ENCODE measurements at regions not wholly inside any gene's neighbourhood (a gene's known extent, or its start where the extent isn't known, plus 50 kb on each side); places are given as distances from the start of the nearest gene placed in this dataset.

DNA sequence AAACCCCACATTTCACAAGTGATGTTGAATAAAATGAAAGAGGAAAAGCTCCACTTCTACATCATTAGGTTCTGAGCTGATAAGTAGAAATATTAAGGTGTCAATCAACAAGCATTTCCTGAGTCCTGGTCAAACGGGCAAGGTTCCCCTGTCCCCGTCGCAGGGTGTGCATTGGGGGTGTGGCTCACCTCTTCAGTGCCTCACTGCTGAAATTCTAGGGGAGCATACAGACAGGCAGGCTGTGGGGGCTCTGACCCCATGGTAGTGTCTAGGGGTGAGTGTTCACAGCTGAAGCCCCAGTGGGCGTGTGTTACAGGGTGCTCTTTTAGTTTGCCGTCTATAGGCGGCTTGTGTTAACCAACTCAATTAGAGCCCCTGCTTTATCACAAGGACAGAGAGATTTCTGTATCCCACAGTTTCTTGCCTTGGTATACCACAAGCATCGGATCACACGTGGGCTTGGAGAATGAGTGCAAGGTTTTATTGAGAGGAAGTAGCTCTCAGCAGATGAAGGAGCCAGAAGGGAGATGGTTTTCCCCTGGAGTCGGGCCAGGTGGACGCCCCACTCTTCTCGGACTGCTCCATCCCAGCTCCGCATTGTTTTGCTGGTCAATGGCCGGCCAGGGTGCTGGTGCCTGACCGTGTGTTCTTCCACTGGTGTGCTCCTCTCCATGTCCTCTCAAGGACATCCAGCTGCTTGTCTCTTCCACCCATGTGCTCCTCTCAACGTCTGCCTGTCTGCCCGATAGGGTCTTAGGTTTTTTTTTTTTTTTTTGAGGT is 238.2 kb upstream of the NLRP1 start:
- no peak for DNase-seq

DNA sequence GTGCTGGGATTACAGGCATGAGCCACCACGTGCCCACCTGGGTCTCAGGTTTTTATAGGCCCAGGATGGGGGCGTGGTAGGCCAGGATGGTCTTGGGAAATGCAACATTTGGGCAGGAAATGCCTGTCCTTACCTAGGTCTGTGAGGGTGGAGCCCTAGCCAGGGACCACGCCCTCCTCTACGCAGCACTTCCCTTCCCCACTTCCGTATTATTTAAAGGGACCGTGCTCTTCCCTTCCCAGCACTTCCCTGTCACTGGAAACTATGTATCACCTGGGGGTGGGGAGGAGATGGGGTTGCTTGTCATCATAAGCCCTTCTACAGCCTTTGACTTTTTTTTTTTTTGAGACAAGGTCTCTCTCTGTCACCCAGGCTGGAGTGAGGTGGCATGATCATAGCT is 238.9 kb upstream of the NLRP1 start:
- no peak for DNase-seq

DNA sequence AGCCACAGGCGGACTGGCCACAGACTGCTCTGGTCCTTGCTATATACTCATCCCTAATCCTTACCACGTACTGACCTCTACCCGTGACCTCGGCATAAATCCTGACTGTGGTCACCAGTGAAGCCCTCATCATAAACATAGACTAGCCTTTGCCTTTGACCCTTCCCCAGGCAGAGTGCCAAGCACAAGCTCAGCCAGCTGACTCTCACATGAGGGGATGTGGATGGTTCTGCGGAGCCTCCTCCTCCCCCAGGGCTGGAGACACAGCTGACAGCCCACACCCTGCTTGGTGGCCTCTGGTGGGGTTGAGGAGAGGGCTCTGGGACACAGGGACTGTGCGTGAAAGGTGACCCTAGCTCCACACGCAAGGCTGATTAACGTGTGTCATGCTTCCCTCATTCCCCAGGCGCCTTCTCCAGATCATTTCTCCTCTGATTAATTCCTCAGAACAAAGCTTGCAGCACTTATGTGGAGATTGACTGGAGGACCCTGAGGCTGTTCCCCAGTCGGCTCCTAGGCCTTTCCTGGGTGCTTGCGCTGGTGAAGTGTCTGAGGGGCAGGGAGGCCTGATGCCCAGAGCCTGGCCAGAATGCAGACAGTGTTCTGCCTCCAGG is 241.5 kb upstream of the NLRP1 start:
- no peak for DNase-seq

DNA sequence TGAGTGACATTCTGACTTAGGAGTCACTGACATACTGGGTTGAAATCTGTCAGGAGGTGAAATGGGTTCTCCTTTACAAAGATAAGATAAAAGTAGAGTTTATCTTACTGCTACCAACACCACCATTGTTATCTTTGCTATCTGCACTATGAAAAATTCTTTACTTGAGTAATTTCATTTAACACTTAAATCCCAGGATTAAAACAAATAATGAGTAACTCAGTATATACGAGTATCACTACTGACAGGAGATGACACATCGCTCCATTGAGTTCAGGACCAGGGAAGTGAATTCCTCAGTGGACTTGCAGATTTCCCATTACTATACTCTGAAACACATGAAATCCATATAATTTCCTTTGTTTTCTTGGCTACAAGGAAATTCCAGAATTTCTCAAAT is 242.1 kb upstream of the NLRP1 start:
- no peak for DNase-seq

DNA sequence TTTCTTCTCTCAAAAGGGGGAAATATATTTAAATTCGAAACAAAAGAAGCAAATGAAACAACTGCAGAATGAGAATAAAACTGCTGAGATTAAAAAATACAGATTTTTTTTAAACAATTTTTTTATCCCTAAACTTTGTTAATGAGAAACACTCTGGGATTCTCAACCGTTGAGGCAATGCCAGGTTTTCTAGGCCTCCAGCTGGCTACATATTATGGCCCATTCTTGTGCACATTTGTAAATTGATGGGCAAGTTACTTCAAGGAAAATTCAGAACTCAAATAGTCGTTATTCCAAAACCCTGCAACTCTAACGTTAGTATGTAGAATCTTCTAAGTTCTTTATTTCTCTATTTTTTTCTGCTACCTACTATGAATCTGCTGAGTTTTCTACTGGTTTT is 239.3 kb upstream of the WSCD1 start:
- no peak for DNase-seq

DNA sequence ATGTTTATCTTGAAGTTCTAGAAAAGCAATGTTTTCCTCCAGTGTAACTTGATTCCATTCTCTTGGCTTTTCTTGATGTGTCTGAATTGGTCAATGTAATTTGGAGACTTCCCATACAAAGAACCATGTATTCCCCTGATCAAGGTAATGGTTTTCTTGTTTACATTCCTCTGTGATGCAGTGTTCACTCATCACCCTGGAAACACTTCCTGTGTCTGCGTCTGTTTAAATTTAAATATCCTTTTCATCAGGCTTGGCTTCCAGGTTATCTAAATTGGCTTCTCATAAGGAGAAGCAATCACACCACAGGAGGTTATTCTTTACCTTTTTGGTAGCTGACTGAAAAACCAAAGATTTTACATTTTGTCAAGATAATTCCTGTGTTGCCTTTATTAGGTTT is 237.3 kb upstream of the WSCD1 start:
- no peak for DNase-seq

DNA sequence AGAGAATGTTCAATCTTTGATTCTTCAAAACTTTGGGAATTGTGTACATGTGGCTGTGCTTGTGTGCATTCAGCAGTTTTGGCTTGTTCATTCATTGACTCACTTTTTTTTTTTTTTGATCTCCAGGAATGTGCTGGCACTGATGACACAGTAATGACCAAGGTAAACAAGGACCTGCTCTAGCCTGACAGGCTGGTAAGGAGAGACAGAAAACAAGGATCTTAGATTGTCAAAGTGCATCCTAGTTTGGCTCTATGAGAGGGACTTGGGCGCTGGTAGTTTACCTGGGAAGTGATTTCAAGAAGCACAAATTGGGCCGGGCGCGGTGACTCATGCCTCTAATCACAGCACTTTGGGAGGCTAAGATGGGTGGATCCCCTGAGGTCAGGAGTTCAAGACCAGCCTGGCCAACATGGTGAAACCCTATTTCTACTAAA is 233.1 kb upstream of the WSCD1 start:
- DNase-seq = no peak

DNA sequence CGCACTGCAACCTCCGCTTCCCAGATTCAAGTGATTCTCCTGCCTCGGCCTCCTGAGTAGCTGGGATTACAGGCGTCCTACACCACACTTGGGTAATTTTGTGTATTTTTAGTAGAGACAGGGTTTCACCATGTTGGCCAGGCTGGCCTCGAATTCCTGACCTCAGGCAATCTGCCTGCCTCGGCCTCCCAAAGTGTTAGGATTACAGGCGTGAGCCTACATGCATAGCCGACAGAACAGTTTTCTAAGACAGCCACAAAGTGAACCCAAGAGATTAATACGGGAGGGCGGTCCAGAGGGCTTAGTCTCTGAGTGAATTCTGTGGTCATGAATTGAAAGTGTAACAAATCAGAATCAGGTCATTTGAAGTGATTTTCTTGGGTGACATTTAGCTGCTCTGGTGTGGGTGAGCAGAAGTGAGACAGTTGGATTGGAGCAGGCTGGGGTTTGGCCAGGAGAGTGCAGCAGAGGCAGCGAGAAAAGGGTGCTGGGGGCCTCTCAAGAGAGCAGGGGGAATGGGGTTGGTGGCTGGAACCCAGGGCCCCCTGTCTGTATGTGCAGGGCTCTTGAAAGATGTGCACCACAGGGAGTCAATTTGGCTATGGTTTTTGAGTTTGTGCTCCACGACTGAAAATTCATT is 231.4 kb upstream of the WSCD1 start:
- no peak for DNase-seq

DNA sequence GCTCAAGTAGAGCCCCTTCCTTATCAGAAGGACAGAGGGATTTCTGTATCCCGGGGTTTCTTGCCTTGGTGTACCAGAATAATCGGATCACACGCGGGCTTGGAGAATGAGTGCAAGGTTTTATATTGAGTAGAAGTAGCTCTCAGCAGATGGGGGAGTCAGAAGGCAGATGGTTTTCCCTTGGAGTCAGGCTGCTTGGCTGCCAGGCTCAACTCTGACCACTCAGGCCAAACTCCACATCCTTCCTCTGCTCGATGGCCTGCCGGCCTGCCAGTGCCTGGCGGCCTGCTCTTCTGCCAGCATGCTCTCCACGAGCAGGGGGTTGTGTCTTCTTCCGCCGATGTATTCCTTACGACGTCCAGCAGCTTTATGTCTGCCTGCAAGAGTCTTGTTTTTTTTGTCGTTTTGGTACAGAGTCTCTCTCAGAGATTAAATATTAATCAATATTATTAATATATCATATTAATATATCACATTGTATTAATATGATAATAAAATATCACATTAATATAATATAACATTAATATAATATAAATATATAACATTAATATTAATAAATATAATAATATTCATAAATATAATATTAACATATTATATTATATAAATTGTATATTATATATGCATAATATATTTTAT is 229.2 kb upstream of the WSCD1 start:
- no peak for DNase-seq

DNA sequence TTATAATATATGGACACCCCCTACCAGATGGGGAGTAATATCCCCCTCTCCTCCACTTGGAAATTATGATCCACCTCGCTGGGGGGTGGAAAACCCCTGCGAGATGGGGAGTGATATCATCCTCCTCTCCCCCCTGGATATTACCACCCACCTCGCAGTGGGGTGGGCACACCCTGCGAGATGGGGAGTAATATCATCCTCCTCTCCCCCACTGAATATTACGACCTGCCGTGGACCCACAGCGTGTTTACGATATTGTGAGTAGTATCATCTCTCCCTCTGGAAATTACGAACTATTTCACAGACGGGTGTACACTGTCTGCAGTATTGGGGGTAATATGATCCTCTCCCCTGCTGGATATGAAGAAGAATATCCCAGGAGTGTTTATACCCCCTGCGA is 228.3 kb upstream of the WSCD1 start:
- no peak for DNase-seq

DNA sequence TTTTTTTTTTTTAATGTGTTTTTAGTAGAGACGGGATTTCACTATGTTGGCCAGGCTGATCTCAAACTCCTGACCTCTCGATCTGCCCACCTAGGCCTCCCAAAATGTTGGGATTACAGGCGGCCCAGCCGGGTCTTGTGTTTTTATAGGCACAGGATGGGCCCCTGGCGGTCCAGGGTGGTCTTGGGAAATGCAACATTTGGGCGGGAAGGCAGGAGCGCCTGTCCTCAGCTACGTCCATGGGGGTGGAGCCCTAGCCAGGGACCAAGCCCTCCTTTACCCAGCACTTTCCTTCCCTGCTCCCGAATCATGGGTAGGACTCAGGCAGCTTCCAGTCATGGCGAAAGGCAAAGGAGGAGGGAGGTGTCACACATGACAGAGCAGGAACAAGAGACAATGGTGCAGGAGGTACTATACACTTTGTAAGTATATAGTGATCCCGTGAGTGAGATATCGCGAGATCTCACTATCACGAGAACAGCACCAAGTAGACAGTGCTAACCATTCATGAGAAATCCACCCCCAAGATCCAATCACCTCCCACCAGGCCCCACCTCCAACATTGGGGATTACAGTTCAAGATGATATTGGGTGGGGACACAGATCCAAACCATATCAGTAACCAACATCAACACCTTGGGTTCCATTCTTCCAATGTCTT is 226.7 kb upstream of the WSCD1 start:
- DNase-seq = no peak

DNA sequence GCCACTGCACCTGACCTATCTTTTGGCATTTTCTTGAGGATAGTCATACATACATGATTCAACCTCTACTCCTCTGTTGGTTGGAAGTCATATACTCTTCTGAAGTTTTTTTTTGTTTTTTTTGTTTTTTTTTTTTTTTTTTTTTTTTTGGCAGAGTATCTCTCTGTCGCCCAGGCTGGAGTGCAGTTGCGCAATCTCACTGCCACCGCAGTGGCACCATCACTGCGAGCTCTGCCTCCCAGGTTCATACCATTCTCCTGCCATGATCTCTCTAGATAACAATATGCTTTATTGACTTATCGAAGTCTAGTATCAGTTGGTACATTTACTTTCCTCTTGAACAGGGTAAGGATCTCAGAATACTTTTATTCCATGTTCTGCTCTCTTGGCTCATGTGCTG is 224.2 kb upstream of the WSCD1 start:
- no peak for DNase-seq

DNA sequence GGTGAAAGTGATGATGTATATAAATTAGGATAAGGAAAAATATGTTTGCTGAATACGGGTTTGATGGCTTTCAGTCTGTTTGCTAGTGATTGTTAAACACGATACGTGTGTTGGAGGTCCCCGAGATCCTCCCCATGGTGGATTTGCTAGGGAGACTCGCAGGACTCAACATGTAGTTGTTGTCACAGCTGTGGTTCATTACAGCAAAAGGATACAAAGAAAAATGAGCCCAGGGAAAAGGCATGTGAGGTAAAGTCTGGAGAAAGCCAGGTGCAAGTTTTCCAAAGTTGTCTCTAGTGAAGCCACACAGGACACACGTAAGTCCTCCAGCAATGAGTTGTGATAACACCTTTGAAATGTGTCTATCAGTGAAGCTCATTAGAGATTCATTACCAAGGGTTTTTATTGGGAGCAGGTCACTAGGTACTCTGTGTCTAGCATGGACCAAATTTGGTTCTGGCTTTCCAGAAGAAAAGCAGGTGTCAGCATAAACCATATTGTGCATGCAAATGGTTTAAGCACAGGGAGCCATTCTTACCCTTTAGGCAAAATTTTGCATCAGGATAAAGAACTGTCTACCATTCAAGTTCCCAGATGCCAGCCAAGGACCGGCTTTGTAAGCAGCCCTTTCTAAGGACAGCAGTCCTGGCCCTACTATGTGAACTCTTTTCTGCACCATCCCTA is 215.2 kb upstream of the WSCD1 start:
- DNase-seq = no peak

DNA sequence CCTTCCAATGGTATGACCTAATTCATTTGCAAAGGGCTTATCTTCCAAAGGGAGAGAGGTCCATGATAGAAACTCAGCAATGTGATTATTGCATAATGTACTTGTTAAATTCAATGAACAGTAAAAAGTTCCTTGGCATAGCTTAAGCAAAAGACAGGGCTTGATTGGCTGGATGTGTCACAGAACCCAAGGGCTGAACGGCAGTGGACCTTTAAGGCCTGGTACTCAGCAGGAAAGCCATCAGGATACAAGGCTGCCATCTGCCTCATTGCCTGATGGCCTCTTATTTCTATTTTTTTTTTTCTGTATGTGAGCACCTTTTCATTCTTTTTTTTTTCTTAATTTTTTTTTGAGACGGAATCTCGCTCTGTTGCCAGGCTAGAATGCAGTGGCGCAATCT is 208.9 kb upstream of the WSCD1 start:
- no peak for DNase-seq

DNA sequence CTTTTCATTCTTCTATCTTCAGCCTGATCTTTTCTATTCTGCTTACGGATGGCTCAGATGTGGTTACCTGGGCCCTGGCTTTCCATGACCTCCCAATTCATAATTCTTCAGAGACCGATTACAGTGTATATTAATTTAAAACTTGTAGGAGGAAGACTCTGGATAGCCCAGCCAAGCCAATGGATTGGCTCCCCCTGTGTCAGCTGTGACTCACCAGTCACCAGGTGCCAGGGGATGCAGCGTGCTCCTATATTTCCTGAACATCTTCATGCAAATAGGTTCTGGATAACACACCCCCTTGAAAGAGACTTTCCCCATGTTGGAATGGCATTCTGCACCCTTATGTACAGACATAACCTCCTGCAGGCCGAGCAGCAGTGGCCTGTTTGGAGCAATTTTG is 208.3 kb upstream of the WSCD1 start:
- no peak for DNase-seq

DNA sequence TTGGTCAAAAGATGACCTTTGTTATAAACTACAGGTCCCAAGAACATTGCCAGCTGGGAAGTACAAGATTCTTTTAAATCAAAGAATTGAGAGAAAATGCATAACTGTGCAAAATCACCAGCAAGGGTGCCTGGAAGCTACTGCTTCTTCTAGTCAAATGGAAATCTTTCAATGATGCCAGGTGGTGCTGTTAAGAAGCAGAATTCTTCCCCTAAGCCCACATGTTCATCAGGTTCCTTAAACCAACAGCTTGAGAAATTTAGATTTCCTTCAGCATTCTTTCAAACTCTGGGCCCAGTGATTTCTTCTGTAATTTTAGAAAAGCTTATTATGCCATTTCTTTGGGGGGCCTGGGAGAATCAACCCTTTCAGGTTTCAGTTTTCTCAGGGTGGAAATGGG is 207.8 kb upstream of the WSCD1 start:
- no peak for DNase-seq

DNA sequence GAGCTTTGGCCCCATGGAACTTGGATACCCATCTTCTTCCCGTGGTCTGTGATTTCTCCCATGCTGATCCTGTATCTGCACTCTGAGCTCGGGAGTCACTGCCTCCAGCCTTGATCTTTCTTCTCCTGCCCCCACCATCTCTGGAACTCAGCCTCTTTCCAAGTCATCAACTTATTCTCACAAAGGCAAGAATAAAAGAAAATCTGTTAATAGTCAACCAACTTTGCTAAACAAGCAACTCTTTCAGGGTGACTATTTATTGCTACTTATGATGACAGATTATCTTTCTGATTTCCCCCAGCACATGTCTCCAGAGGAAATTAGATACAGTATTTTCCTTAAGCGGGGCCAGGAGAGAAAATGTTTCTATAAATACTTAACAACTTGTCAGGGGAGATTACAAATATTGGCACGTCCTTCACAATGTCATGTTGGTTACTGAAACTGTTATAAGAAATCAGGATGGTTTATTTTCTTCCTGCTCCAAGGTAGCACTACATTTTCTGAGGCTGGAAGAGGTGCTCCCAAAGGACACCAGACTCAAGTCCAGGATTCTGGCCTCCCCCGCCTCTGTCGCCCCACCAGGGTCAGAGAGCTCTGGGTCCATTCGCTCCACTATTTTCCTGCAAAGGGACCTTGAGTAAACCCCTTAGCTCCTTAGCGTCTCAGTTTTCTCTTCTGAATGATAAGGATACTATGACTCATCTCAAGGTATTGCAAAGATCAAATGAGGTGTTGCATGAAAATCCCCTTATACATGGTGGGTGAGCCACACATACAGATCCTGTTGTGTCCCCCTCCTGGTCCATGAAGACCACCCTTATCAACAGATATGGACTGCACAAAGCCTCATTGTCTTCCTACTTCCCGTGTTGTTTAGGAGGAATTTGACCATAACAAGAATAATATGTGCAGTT is 205.2 kb upstream of the WSCD1 start:
- DNase-seq = no peak

DNA sequence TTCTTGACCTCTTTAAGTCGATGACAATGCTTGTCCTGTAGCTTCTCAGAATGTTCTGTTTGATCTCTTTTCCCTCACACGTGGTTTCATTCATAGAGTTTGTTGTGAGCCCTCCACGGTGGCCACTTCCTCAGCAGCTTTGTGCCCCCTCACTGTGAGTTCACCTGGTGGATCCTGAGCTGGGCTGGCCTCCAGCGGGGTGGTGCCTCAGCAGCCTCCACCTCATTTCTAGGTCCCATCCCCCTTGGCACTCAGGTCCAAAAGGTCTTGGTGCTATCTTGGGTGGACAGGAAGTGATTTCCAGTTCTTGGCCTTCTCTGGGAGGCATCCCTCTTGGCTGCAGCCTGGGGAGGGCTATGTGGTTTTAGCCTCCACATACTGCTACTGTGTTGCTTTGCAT is 203.2 kb upstream of the WSCD1 start:
- DNase-seq = no peak

DNA sequence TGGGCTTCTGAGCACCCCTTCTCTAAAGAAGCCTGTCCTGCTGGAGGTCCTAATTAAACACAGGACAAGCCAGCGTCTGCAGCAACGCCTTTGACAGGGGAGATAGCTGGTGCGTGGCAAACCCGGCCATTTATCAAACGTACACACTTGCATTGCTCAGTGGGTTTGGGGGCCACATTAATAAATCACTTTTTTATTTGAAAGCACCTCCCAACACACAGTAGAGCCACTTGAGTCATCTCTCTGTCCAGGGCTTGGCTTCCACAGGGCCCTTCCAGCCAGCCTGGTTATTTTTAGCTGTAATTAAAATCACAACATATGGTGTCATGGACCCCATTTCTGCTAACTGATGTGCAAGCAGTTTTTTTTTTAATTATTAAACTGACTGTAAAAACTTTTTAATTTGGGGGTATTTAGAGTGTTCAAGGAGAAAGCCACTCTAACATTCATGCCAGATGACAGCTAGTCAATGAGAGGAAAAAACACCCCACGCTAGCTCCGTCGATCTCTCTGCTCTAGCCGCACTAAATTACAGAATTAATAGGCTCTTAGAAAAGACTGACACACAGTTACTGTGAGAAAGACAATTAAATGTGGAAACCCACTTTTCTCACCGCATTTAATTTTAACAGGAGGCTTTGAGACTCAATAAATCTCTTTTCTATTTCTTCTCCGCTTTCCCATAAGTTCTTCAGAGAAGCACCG is 201.0 kb upstream of the WSCD1 start:
- no peak for DNase-seq

DNA sequence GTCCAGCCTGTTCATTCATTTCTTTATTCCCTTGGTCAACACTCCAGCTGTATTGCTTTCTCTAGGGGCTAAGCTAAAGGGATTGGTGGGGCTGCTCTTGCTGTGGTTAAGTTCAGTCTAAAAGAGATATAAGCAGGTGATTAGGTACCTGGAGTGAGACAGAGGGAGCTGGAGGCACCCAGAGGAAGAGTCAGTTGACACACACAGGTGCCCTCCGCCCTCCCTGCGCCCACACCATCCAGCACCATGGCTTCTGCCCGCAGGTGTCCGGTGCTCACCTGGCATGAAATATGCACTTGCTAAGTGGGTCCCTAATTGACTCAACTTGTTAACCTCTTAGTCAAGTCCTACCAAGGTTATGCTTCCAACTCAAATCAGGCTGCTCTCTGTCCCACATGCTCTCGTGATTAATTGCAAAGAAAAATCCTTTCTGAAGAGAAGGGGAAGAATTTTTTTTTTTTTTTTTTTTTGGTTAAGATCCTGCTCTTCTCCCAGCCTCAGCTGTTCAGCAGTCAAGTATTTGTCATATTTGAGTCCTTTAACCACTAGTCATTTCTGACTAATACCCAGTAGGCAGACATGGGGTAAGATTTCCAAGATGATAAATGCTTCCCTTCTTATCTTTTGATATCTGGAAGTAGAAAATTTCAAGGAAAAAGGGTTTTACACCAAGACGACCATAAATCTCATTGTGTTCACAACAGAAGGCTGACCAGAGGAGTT is 199.8 kb upstream of the WSCD1 start:
- DNase-seq = no peak
